SK-N-SH (cell line): ENCODE measurements at regions not wholly inside any gene's neighbourhood (a gene's known extent, or its start where the extent isn't known, plus 50 kb on each side); places are given as distances from the start of the nearest gene placed in this dataset.

ENCODE experiments used
- CTCF ChIA-PET: fragments of 300-600, 350-600 bp; formaldehyde crosslinking; extraction: SDS; loops from one replicate; lab custom pipeline; 2021; lab: Yijun Ruan, JAX
- POLR2A ChIA-PET: fragments of 350-600 bp; sonication (Branson Sonifier 250); formaldehyde crosslinking; extraction: SDS; loops from one replicate; lab custom pipeline; 2020; ENCODE audit warnings: antibody characterized with exemption, inconsistent platforms; lab: Yijun Ruan, JAX
- DNase-seq: peaks from one replicate; pipeline ENCODE4 v3.0.0; 2012
- H2AFZ ChIP-seq: fragments of 200-600 bp; sonication (generic); 2 replicates; pipeline ENCODE4 v1.8.1; 2016; ENCODE audit warnings: antibody characterized with exemption, mild to moderate bottlenecking, low read depth
- H3F3A ChIP-seq: fragments of 200-600 bp; sonication (generic); replicated peaks from 2 replicates; pipeline ENCODE3; 2016; ENCODE audit warnings: antibody characterized with exemption, mild to moderate bottlenecking; ENCODE audit not compliant: insufficient read depth
- H3K27ac ChIP-seq, 2 experiments: fragments of 200-500 bp in 1 of 2; fragments of 200-600 bp in 1 of 2; sonication (Bioruptor generic) in 1 of 2; sonication (generic), shearing (Covaris generic) in 1 of 2; 2 replicates each; pipeline versions ENCODE4 v1.5.1 to v1.6.1; 2014 to 2016; ENCODE audit warnings: low read depth in 2 of 2, inconsistent platforms in 1 of 2, low read length in 1 of 2, mild to moderate bottlenecking in 1 of 2, mixed read lengths in 1 of 2
- H3K27me3 ChIP-seq: fragments of 200-600 bp; sonication (generic), shearing (Covaris generic); 2 replicates; pipeline ENCODE4 v1.6.1; 2016; ENCODE audit warnings: mixed run types; ENCODE audit not compliant: insufficient read depth
- H3K36me3 ChIP-seq, 2 experiments: fragments of 200-500 bp in 1 of 2; fragments of 200-600 bp in 1 of 2; sonication (Bioruptor generic) in 1 of 2; sonication (generic) in 1 of 2; replicated peaks in 1 of 2; 2 replicates each; pipeline versions ENCODE3 to v1.5.1; 2014 to 2016; ENCODE audit warnings: low read length in 1 of 2, mild to moderate bottlenecking in 1 of 2; ENCODE audit not compliant: insufficient read depth in 2 of 2, control insufficient read depth in 1 of 2
- H3K4me1 ChIP-seq, 2 experiments: fragments of 200-500 bp in 1 of 2; fragments of 200-600 bp in 1 of 2; sonication (Bioruptor generic) in 1 of 2; sonication (generic), shearing (Covaris generic) in 1 of 2; 2 replicates each; pipeline versions ENCODE4 v1.5.1 to v1.6.1; 2014 to 2016; ENCODE audit warnings: low read depth in 1 of 2, low read length in 1 of 2, mixed run types in 1 of 2; ENCODE audit not compliant: insufficient read depth in 2 of 2, control insufficient read depth in 1 of 2
- H3K4me2 ChIP-seq: fragments of 200-600 bp; sonication (generic), shearing (Covaris generic); 2 replicates; pipeline ENCODE4 v1.6.1; 2017; ENCODE audit warnings: mixed run types
- H3K4me3 ChIP-seq, 2 experiments: fragments of 200-500 bp in 1 of 2; fragments of 200-600 bp in 1 of 2; sonication (Bioruptor generic) in 1 of 2; sonication (generic), shearing (Covaris generic) in 1 of 2; 2 replicates each; pipeline versions ENCODE4 v1.5.1 to v1.8.1; 2014 to 2016; ENCODE audit warnings: low read depth in 2 of 2, inconsistent platforms in 1 of 2, low read length in 1 of 2, mild to moderate bottlenecking in 1 of 2, mixed read lengths in 1 of 2, moderate library complexity in 1 of 2
- H3K79me2 ChIP-seq: fragments of 200-600 bp; sonication (generic); 2 replicates; pipeline ENCODE4 v1.8.1; 2017; ENCODE audit warnings: mild to moderate bottlenecking; ENCODE audit not compliant: insufficient read depth
- H3K9ac ChIP-seq: fragments of 200-600 bp; sonication (generic); 2 replicates; pipeline ENCODE4 v1.6.1; 2017; ENCODE audit warnings: mixed run types
- H3K9me2 ChIP-seq: fragments of 200-600 bp; sonication (generic); 2 replicates; pipeline ENCODE4 v1.6.1; 2017; ENCODE audit warnings: mixed run types
- H3K9me3 ChIP-seq: fragments of 200-600 bp; sonication (generic); 2 replicates; pipeline ENCODE4 v1.6.1; 2017; ENCODE audit warnings: mixed run types, mild to moderate bottlenecking, moderate library complexity
- H4K20me1 ChIP-seq: fragments of 200-600 bp; sonication (generic); 2 replicates; pipeline ENCODE4 v1.6.1; 2017; ENCODE audit warnings: mild to moderate bottlenecking, mixed run types; ENCODE audit not compliant: insufficient read depth
- CHD2 ChIP-seq: fragments of 150-350 bp; IDR thresholded peaks from 2 replicates; pipeline ENCODE4 v1.6.1; 2018; ENCODE audit warnings: low read length; ENCODE audit not compliant: partially characterized antibody
- ELF1 ChIP-seq: IDR thresholded peaks from 2 replicates; pipeline ENCODE4 v1.4.0; 2012
- EZH2phosphoT487 ChIP-seq: fragments of 200-600 bp; sonication (generic); IDR thresholded peaks from 2 replicates; pipeline ENCODE4 v1.6.1; 2017; ENCODE audit warnings: low read depth, mixed run types, mild to moderate bottlenecking, antibody characterized with exemption, moderate library complexity, borderline replicate concordance
- FOSL2 ChIP-seq: IDR thresholded peaks from 2 replicates; pipeline ENCODE4 v1.4.0; 2012; ENCODE audit warnings: low read depth, mild to moderate bottlenecking, moderate library complexity, borderline replicate concordance
- FOXJ3 ChIP-seq: sonication (generic); formaldehyde crosslinking; IDR thresholded peaks from 2 replicates; pipeline ENCODE4 v1.5.1; 2020; ENCODE audit warnings: mild to moderate bottlenecking, missing genetic modification reagents
- FOXM1 ChIP-seq: IDR thresholded peaks from 2 replicates; pipeline ENCODE4 v1.4.0; 2012; ENCODE audit warnings: low read depth, mild to moderate bottlenecking
- GATA2 ChIP-seq: sonication (generic); formaldehyde crosslinking; IDR thresholded peaks from 2 replicates; pipeline ENCODE4 v1.5.0; 2020; ENCODE audit warnings: mild to moderate bottlenecking, missing genetic modification reagents
- JUND ChIP-seq: IDR thresholded peaks from 2 replicates; pipeline ENCODE4 v1.4.0; 2012
- MAX ChIP-seq: IDR thresholded peaks from 2 replicates; pipeline ENCODE4 v1.4.0; 2012; ENCODE audit warnings: low read depth
- MEF2A ChIP-seq: IDR thresholded peaks from 2 replicates; pipeline ENCODE4 v1.4.0; 2012; ENCODE audit warnings: low read depth, borderline replicate concordance
- MXI1 ChIP-seq: IDR thresholded peaks from 2 replicates; pipeline ENCODE4 v1.6.1; 2012; ENCODE audit warnings: mild to moderate bottlenecking, low read depth, low read length, improper control_type of control experiment
- NFIC ChIP-seq: IDR thresholded peaks from 2 replicates; pipeline ENCODE4 v1.4.0; 2012; ENCODE audit warnings: borderline replicate concordance
- NRF1 ChIP-seq: IDR thresholded peaks from 2 replicates; pipeline ENCODE4 v1.6.1; 2012; ENCODE audit warnings: low read depth, mild to moderate bottlenecking, low read length
- PBX3 ChIP-seq: IDR thresholded peaks from 2 replicates; pipeline ENCODE4; 2012
- RCOR1 ChIP-seq: fragments of 150-350 bp; IDR thresholded peaks from 2 replicates; pipeline ENCODE4 v1.6.1; 2017; ENCODE audit warnings: antibody characterized with exemption, low read length
- REST ChIP-seq: IDR thresholded peaks from 2 replicates; pipeline ENCODE4 v1.6.1; 2012; ENCODE audit warnings: mild to moderate bottlenecking, low read depth, low read length, moderate library complexity
- RFX5 ChIP-seq: IDR thresholded peaks from 2 replicates; pipeline ENCODE4 v1.6.1; 2012; ENCODE audit warnings: mild to moderate bottlenecking, improper control_type of control experiment, low read length
- RXRA ChIP-seq: IDR thresholded peaks from 2 replicates; pipeline ENCODE4 v1.4.0; 2012; ENCODE audit warnings: low read depth, mild to moderate bottlenecking, borderline replicate concordance
- SIN3A ChIP-seq: IDR thresholded peaks from 2 replicates; pipeline ENCODE4 v1.6.1; 2012; ENCODE audit warnings: low read depth, mild to moderate bottlenecking, low read length, moderate library complexity, borderline replicate concordance
- TAF1 ChIP-seq: IDR thresholded peaks from 2 replicates; pipeline ENCODE4 v1.6.1; 2012; ENCODE audit warnings: low read depth, mild to moderate bottlenecking, low read length, moderate library complexity, borderline replicate concordance
- TCF12 ChIP-seq: IDR thresholded peaks from 2 replicates; pipeline ENCODE4 v1.4.0; 2012
- TEAD4 ChIP-seq: IDR thresholded peaks from 2 replicates; pipeline ENCODE4 v1.4.0; 2012; ENCODE audit warnings: mild to moderate bottlenecking, borderline replicate concordance; ENCODE audit not compliant: insufficient read depth
- WGBS: methylation state at CpG from one replicate; pipeline ENCODE4 v1.1.6; 2017; ENCODE audit warnings: low lambda C conversion rate; 5-methylcytosine and 5-hydroxymethylcytosine counted together
- TF ChIP-seq, protein P1 (sequence below): IDR thresholded peaks from 2 replicates; pipeline ENCODE4 v1.4.0; 2012; ENCODE audit warnings: low read depth, borderline replicate concordance

GRCh38 chr1:70877343-70877742 lies 170.3 kb downstream of the PTGER3 start:
- Histone ChIP-seq H3K27me3 (no peaks in the 10 kb centered on the region), H3K9me3 (no peaks in the 10 kb centered on the region), H4K20me1 (no peaks in the 10 kb centered on the region), H3K36me3 (no peaks in the 10 kb centered on the region), H3K4me1 (peaks cover 0 to 4% of the 10 kb centered on the region in 2 experiments; a peak in 2 of 4 replicates), H3F3A (no peaks in the 10 kb centered on the region), H3K4me3 (no peak overlapping the region), H3K27ac (no peak overlapping the region), H3K9ac (no peak overlapping the region), H2AFZ (no peak overlapping the region), H3K4me2 (no peak overlapping the region), H3K9me2 (no peaks in the 10 kb centered on the region), H3K79me2 (no peaks in the 10 kb centered on the region)
- 76% methylated on average over 3 of the region's 3 CpGs for WGBS
- no peak for DNase-seq
- ChIA-PET POLR2A (no interaction called here), CTCF (no interaction called here)
- no peak for TF ChIP-seq FOSL2
- no peak for TF ChIP-seq NFIC
- no peak for TF ChIP-seq RCOR1
- TF ChIP-seq FOXJ3 (CRISPR knock-in tag) = no peak
- no peak for TF ChIP-seq MEF2A
- no peak for TF ChIP-seq GATA2 (CRISPR knock-in tag)
- TF ChIP-seq FOXM1 = no peak
- TF ChIP-seq, protein P1, sequence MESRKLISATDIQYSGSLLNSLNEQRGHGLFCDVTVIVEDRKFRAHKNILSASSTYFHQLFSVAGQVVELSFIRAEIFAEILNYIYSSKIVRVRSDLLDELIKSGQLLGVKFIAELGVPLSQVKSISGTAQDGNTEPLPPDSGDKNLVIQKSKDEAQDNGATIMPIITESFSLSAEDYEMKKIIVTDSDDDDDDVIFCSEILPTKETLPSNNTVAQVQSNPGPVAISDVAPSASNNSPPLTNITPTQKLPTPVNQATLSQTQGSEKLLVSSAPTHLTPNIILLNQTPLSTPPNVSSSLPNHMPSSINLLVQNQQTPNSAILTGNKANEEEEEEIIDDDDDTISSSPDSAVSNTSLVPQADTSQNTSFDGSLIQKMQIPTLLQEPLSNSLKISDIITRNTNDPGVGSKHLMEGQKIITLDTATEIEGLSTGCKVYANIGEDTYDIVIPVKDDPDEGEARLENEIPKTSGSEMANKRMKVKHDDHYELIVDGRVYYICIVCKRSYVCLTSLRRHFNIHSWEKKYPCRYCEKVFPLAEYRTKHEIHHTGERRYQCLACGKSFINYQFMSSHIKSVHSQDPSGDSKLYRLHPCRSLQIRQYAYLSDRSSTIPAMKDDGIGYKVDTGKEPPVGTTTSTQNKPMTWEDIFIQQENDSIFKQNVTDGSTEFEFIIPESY = no peak
- no peak for TF ChIP-seq MAX
- no peak for TF ChIP-seq MXI1
- no peak for TF ChIP-seq PBX3
- no peak for TF ChIP-seq TAF1
- TF ChIP-seq TEAD4 = no peak
- TF ChIP-seq CHD2 = no peak
- no peak for TF ChIP-seq RFX5
- TF ChIP-seq NRF1 = no peak

GRCh38 chr1:70887936-70888335 lies 159.7 kb downstream of the PTGER3 start:
- Histone ChIP-seq H3K36me3 (no peaks in the 10 kb centered on the region), H3F3A (no peaks in the 10 kb centered on the region), H3K9me2 (no peaks in the 10 kb centered on the region), H4K20me1 (no peaks in the 10 kb centered on the region), H3K4me3 (no peak overlapping the region), H3K27me3 (no peaks in the 10 kb centered on the region), H3K9me3 (no peaks in the 10 kb centered on the region), H2AFZ (no peak overlapping the region), H3K9ac (no peak overlapping the region), H3K4me1 (peaks cover 0 to 11% of the 10 kb centered on the region in 2 experiments; a peak in 2 of 4 replicates), H3K27ac (no peak overlapping the region), H3K4me2 (no peak overlapping the region), H3K79me2 (no peaks in the 10 kb centered on the region)
- no peak for DNase-seq
- ChIA-PET POLR2A (no interaction called here), CTCF (interaction anchor here (0.9 to 1.6 kb wide), 2 partner anchors 7 to 24 kb away, joined by 3 read pairs; no protein-coding TSS in a partner anchor)
- 31% methylated on average over 3 of the region's 3 CpGs for WGBS
- TF ChIP-seq RXRA (no peak), SIN3A (no peak), MEF2A (no peak), TCF12 (no peak), TAF1 (no peak), PBX3 (no peak), NRF1 (no peak), ELF1 (no peak), EZH2phosphoT487 (no peak), JUND (no peak), REST (no peak)
